Peyer's patch (tissue), 4 donors: ENCODE measurements at regions not wholly inside any gene's neighbourhood (a gene's known extent, or its start where the extent isn't known, plus 50 kb on each side); places are given as distances from the start of the nearest gene placed in this dataset.

ENCODE experiments used
- DNase-seq, 3 donors: peaks; one replicate each; pipeline ENCODE4 v3.0.0-alpha.2; 2017 to 2019
- H3K27ac ChIP-seq, 4 donors: fragments of 200-600 bp; sonication (generic); one replicate each; pipeline ENCODE4 v1.5.1; 2016 to 2019
- H3K27me3 ChIP-seq, 2 donors: fragments of 200-600 bp; sonication (generic); one replicate each; pipeline ENCODE4 v1.5.1; 2019
- H3K36me3 ChIP-seq, 3 donors: fragments of 200-600 bp; sonication (generic); one replicate each; pipeline ENCODE4 v1.5.1; 2016 to 2019
- H3K4me1 ChIP-seq, 4 donors: fragments of 200-600 bp; sonication (generic); one replicate each; pipeline ENCODE4 v1.5.1; 2016 to 2019
- H3K4me3 ChIP-seq, 4 donors: fragments of 200-600 bp; sonication (generic); 1 replicate in 3 of 4; 2 replicates in 1 of 4; pipeline ENCODE4 v1.5.1; 2016 to 2019; ENCODE audit warnings: mild to moderate bottlenecking in 1 of 4
- H3K9me3 ChIP-seq, 4 donors: fragments of 200-600 bp; sonication (generic); one replicate each; pipeline ENCODE4 v1.5.1; 2016 to 2019; ENCODE audit warnings: mild to moderate bottlenecking in 1 of 4
- CTCF ChIP-seq, 6 experiments: fragments of 450-650 bp in 4 of 6; fragments of 200-600 bp in 2 of 6; sonication (generic) in 1 of 6; IDR thresholded peaks; one replicate each; pipeline ENCODE4 v1.5.1; 2017 to 2019; ENCODE audit warnings: antibody characterized with exemption in 6 of 6, mild to moderate bottlenecking in 3 of 6, moderate library complexity in 1 of 6
- POLR2A ChIP-seq, 2 donors: fragments of 450-650 bp; IDR thresholded peaks; one replicate each; pipeline ENCODE4 v1.5.1; 2017; ENCODE audit warnings: antibody characterized with exemption in 2 of 2, mild to moderate bottlenecking in 2 of 2, moderate library complexity in 2 of 2

DNA sequence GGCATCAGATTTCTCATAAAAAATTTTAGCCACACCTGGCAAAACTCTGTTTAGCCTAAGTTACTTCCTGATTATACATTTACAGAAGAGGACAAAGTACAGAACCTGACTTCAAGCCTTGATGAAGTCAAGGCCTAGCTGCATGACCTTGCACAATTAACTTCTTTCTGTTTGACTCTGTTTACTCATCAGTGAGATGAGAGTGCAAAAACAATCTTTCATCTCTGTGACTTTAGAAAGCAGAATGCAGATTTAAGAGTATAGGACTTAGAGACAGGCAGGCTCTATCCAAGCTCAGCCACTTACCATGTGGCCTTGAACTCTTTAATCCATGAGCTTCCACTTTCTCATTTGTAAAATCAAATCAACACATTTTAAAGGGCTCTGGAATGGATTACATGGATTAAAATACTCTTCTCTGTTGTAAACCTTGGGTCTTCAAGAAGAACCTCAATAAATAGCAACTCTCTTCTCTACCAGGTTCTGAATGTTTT, 1178.9 kb downstream of the FLRT2 start:
- no peak for DNase-seq
- H3K27ac ChIP-seq, result no peak overlapping the region

DNA sequence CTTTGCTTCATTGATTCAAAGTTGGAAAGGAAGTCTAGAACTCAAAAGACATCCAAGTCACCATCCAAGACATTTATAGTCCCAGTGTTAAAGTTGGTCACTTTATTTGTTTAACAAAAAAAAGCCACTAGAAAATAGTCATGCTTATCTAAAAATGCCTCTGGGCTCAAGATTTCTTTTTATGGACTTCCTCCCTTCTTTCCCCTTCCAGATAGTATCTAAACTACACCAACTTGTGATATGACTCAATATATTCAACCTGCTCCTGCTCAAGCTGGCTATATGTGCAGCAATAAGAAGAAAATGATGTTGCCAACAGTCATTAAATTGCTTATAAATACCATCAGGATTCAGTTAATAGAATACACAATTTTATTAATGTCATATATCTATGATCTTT, 1177.1 kb downstream of the FLRT2 start:
- no peaks in the 10 kb centered on the region for H3K36me3 ChIP-seq
- no peak overlapping the region for H3K4me3 ChIP-seq
- DNase-seq, result no peak
- no peak for TF ChIP-seq POLR2A (IDR thresholded peaks at IDR 0.05)
- no peak for TF ChIP-seq CTCF (IDR thresholded peaks at IDR 0.05)
- no peak overlapping the region for H3K27ac ChIP-seq
- peaks cover 0 to 3% (median 0%) of the 10 kb centered on the region in 4 donors for H3K9me3 ChIP-seq
- H3K4me1 ChIP-seq, result no peaks in the 10 kb centered on the region
- H3K27me3 ChIP-seq, result no peaks in the 10 kb centered on the region

More for the DNA sequence above, 1178.9 kb downstream of the FLRT2 start:
- H3K4me3 ChIP-seq, result no peak overlapping the region
- TF ChIP-seq POLR2A (IDR thresholded peaks at IDR 0.05), result no peak
- TF ChIP-seq CTCF (IDR thresholded peaks at IDR 0.05), result no peak
- peaks cover 0 to 3% (median 0%) of the 10 kb centered on the region in 4 donors for H3K9me3 ChIP-seq
- no peaks in the 10 kb centered on the region for H3K4me1 ChIP-seq
- H3K27me3 ChIP-seq, result no peaks in the 10 kb centered on the region
- no peaks in the 10 kb centered on the region for H3K36me3 ChIP-seq

- no peak overlapping the region for H3K27ac ChIP-seq
- DNase-seq, result no peak
- H3K9me3 ChIP-seq, result no peaks in the 10 kb centered on the region
- H3K4me1 ChIP-seq, result no peaks in the 10 kb centered on the region
- H3K36me3 ChIP-seq, result no peaks in the 10 kb centered on the region
- TF ChIP-seq POLR2A (IDR thresholded peaks at IDR 0.05) (no peak), CTCF (IDR thresholded peaks at IDR 0.05) (no peak)
- H3K4me3 ChIP-seq, result no peak overlapping the region
- no peaks in the 10 kb centered on the region for H3K27me3 ChIP-seq
These were observed 1153.6 kb downstream of the FLRT2 start for GRCh38 chr14:86683561-86683960.

DNA sequence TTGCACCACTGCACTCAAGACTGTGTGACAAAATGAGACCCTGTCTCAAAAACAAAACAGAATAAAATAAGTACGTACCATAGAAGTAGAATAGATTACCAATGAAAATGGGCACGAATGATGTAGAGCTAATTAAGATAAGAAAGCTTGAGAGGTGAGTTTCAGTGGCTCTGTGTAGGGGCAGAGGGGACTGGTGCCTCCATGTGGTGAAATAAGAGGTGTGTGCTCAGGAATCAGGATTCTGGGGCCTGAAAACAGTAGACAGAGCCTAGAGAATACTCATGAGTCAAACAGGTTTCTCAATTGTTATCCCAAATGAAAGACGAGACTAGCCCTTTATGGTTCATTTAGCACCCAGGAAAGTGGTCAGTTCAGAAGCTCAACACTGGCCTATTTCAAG, 1145.1 kb downstream of the FLRT2 start:
- Histone ChIP-seq H3K4me3 (no peak overlapping the region), H3K9me3 (no peaks in the 10 kb centered on the region), H3K4me1 (no peaks in the 10 kb centered on the region), H3K27ac (no peak overlapping the region), H3K27me3 (no peaks in the 10 kb centered on the region), H3K36me3 (no peaks in the 10 kb centered on the region)
- no peak for TF ChIP-seq CTCF (IDR thresholded peaks at IDR 0.05)
- no peak for TF ChIP-seq POLR2A (IDR thresholded peaks at IDR 0.05)
- DNase-seq, result no peak

DNA sequence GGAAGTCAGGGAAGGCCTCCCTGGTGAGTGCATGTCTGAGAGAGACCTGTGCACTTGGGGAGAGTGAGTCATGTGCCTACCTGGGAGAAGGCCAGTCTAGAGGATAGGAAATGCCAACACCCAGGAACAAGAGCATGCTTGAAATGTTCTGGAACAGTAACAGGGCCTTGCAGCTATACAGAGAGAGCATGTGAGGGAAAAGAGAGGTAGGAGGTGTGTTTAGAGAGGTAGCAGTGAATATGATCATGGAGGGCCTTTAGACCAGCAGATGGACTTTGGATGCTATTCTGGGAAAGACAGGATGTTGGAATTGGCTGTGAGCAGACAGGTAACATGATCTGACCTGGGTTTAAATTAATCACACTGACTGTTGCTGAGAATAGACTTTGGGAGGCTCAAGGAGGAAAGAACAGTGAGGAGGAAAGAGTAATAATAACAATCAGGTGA, 1143.6 kb downstream of the FLRT2 start:
- Histone ChIP-seq H3K4me3 (no peak overlapping the region), H3K27me3 (no peaks in the 10 kb centered on the region), H3K4me1 (no peaks in the 10 kb centered on the region), H3K9me3 (no peaks in the 10 kb centered on the region), H3K36me3 (no peaks in the 10 kb centered on the region), H3K27ac (no peak overlapping the region)
- DNase-seq, result no peak
- TF ChIP-seq POLR2A (IDR thresholded peaks at IDR 0.05), result no peak
- TF ChIP-seq CTCF (IDR thresholded peaks at IDR 0.05), result no peak

- Histone ChIP-seq H3K4me3 (no peak overlapping the region), H3K27me3 (no peaks in the 10 kb centered on the region), H3K9me3 (no peaks in the 10 kb centered on the region), H3K36me3 (no peaks in the 10 kb centered on the region), H3K27ac (no peak overlapping the region), H3K4me1 (no peaks in the 10 kb centered on the region)
- TF ChIP-seq POLR2A (IDR thresholded peaks at IDR 0.05) (no peak), CTCF (IDR thresholded peaks at IDR 0.05) (no peak)
- no peak for DNase-seq
These were observed 1142.1 kb downstream of the FLRT2 start for GRCh38 chr14:86672080-86672479.
